Astrocyte (in vitro differentiated cells and primary cell): ENCODE measurements at regions not wholly inside any gene's neighbourhood (a gene's known extent, or its start where the extent isn't known, plus 50 kb on each side); places are given as distances from the start of the nearest gene placed in this dataset.

Experiments used
- DNase-seq: peaks from one replicate; pipeline ENCODE4 v3.0.0-alpha.2; 2010; ENCODE audit warnings: low read depth
- FAIRE-seq: peaks from 2 replicates; lab custom pipeline; 2011; peaks lifted over from hg19 to GRCh38; lab: Jason Lieb, UNC
- H2AFZ ChIP-seq: 2 replicates; pipeline ENCODE4 v1.6.0; 2012; ENCODE audit warnings: low read depth, low read length, inconsistent platforms
- H3K27ac ChIP-seq: 2 replicates; pipeline ENCODE4 v1.5.1; 2011; ENCODE audit warnings: low read depth, low read length, inconsistent platforms
- H3K27me3 ChIP-seq: 2 replicates; pipeline ENCODE4 v1.6.0; 2011; ENCODE audit warnings: low read length, inconsistent platforms; ENCODE audit not compliant: insufficient read depth
- H3K36me3 ChIP-seq: 2 replicates; pipeline ENCODE4 v1.5.1; 2011; ENCODE audit warnings: low read length, inconsistent platforms; ENCODE audit not compliant: insufficient read depth
- H3K4me1 ChIP-seq: 2 replicates; pipeline ENCODE4 v1.5.1; 2011; ENCODE audit warnings: low read length, inconsistent platforms; ENCODE audit not compliant: insufficient read depth
- H3K4me2 ChIP-seq: 2 replicates; pipeline ENCODE4 v1.6.0; 2012; ENCODE audit warnings: low read length, inconsistent platforms
- H3K4me3 ChIP-seq: 2 replicates; pipeline ENCODE4 v1.5.1; 2011; ENCODE audit warnings: low read depth, mild to moderate bottlenecking, low read length, inconsistent platforms; ENCODE audit not compliant: insufficient read depth
- H3K79me2 ChIP-seq: 2 replicates; pipeline ENCODE4 v1.6.0; 2012; ENCODE audit warnings: mild to moderate bottlenecking, low read length, inconsistent platforms; ENCODE audit not compliant: insufficient read depth
- H3K9ac ChIP-seq: 2 replicates; pipeline ENCODE4 v1.6.0; 2012; ENCODE audit warnings: mild to moderate bottlenecking, low read length, inconsistent platforms
- H3K9me3 ChIP-seq: 2 replicates; pipeline ENCODE4 v1.5.1; 2012; ENCODE audit warnings: low read depth, mild to moderate bottlenecking, low read length, inconsistent platforms; ENCODE audit not compliant: insufficient read depth
- H4K20me1 ChIP-seq: 2 replicates; pipeline ENCODE4 v1.6.0; 2012; ENCODE audit warnings: low read length, inconsistent platforms; ENCODE audit not compliant: insufficient read depth
- H3K27ac Mint-ChIP-seq: one replicate; pipeline ENCODE4 v1.8.0; 2021; ENCODE audit warnings: mild to moderate bottlenecking, mixed read lengths; ENCODE audit not compliant: unreplicated experiment
- H3K27me3 Mint-ChIP-seq: one replicate; pipeline ENCODE4 v1.8.0; 2021; ENCODE audit warnings: low read depth, mixed read lengths; ENCODE audit not compliant: unreplicated experiment
- H3K36me3 Mint-ChIP-seq: one replicate; pipeline ENCODE4 v1.8.0; 2021; ENCODE audit warnings: low read depth, mixed read lengths; ENCODE audit not compliant: unreplicated experiment
- H3K4me1 Mint-ChIP-seq: one replicate; pipeline ENCODE4 v1.8.0; 2021; ENCODE audit warnings: low read depth, mixed read lengths; ENCODE audit not compliant: unreplicated experiment
- H3K4me3 Mint-ChIP-seq: one replicate; pipeline ENCODE4 v1.8.0; 2021; ENCODE audit warnings: mild to moderate bottlenecking, moderate library complexity, mixed read lengths; ENCODE audit not compliant: unreplicated experiment
- H3K9me3 Mint-ChIP-seq: one replicate; pipeline ENCODE4 v1.8.0; 2021; ENCODE audit warnings: mild to moderate bottlenecking, mixed read lengths; ENCODE audit not compliant: unreplicated experiment
- EZH2 ChIP-seq: IDR thresholded peaks from 2 replicates; pipeline ENCODE4 v1.6.1; 2012; ENCODE audit warnings: mild to moderate bottlenecking, low read length, inconsistent platforms; ENCODE audit not compliant: insufficient read depth
- TF ChIP-seq, protein P1 (sequence below): IDR thresholded peaks from 2 replicates; pipeline ENCODE4 v1.5.1; 2011; ENCODE audit warnings: low read depth, mild to moderate bottlenecking, inconsistent platforms, low read length, moderate library complexity; ENCODE audit not compliant: insufficient read depth

- Mint-ChIP-seq H3K4me1 (peaks cover 10% of the 10 kb centered on the region), H3K36me3 (no peaks in the 10 kb centered on the region), H3K9me3 (no peaks in the 10 kb centered on the region), H3K27me3 (no peaks in the 10 kb centered on the region), H3K27ac (peak overlapping the region; percentile 13), H3K4me3 (no peak overlapping the region)
- no peak for TF ChIP-seq EZH2
- TF ChIP-seq, protein P1, sequence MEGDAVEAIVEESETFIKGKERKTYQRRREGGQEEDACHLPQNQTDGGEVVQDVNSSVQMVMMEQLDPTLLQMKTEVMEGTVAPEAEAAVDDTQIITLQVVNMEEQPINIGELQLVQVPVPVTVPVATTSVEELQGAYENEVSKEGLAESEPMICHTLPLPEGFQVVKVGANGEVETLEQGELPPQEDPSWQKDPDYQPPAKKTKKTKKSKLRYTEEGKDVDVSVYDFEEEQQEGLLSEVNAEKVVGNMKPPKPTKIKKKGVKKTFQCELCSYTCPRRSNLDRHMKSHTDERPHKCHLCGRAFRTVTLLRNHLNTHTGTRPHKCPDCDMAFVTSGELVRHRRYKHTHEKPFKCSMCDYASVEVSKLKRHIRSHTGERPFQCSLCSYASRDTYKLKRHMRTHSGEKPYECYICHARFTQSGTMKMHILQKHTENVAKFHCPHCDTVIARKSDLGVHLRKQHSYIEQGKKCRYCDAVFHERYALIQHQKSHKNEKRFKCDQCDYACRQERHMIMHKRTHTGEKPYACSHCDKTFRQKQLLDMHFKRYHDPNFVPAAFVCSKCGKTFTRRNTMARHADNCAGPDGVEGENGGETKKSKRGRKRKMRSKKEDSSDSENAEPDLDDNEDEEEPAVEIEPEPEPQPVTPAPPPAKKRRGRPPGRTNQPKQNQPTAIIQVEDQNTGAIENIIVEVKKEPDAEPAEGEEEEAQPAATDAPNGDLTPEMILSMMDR = no peak
- Histone ChIP-seq H4K20me1 (no peaks in the 10 kb centered on the region), H3K4me2 (peak overlapping the region; percentile 28), H3K9me3 (no peaks in the 10 kb centered on the region), H3K27ac (no peak overlapping the region), H3K36me3 (no peaks in the 10 kb centered on the region), H3K4me3 (no peak overlapping the region), H3K79me2 (no peaks in the 10 kb centered on the region), H3K4me1 (no peaks in the 10 kb centered on the region), H3K27me3 (no peaks in the 10 kb centered on the region), H2AFZ (no peak overlapping the region), H3K9ac (no peak overlapping the region)
- FAIRE-seq (no peak), DNase-seq (peak; percentile 59)
Measured at GRCh38 chr18:53991805-53992204, 232.7 kb downstream of the MBD2 start.

DNA sequence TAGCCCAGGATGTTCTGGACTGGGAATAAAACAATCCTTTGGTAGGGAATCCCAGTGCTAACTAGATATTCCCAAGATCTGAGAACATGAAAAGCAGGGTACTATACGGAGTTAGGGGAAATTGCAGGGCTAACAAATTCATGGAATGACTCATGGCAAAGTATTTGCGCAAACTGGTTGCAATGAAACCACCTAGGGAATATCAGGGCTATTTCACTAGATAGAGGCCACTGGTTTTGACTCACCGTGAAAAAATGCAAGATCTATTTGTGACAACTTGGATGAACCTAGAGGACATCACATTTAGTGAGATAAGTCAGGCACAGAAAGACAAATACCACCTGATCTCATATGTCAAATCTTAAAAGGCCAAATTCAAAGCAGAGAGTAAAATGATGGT lies 233.3 kb downstream of the MBD2 start:
- H3K36me3 Mint-ChIP-seq = no peaks in the 10 kb centered on the region
- no peaks in the 10 kb centered on the region for H3K79me2 ChIP-seq
- H3K27ac Mint-ChIP-seq = peak overlapping the region; percentile 13
- FAIRE-seq = no peak
- H3K27me3 Mint-ChIP-seq = no peaks in the 10 kb centered on the region
- H4K20me1 ChIP-seq = no peaks in the 10 kb centered on the region
- peak; percentile 82 for DNase-seq
- no peak overlapping the region for H3K27ac ChIP-seq
- TF ChIP-seq, protein P1 = no peak
- no peak for TF ChIP-seq EZH2
- no peaks in the 10 kb centered on the region for H3K36me3 ChIP-seq
- H3K4me3 ChIP-seq = no peak overlapping the region
- peak overlapping the region; percentile 28 for H3K4me2 ChIP-seq
- H3K4me1 Mint-ChIP-seq = peaks cover 10% of the 10 kb centered on the region
- H3K9me3 Mint-ChIP-seq = no peaks in the 10 kb centered on the region
- H3K9me3 ChIP-seq = no peaks in the 10 kb centered on the region
- no peak overlapping the region for H3K4me3 Mint-ChIP-seq
- no peaks in the 10 kb centered on the region for H3K4me1 ChIP-seq
- no peak overlapping the region for H2AFZ ChIP-seq
- H3K27me3 ChIP-seq = no peaks in the 10 kb centered on the region
- no peak overlapping the region for H3K9ac ChIP-seq

GRCh38 chr18:53990485-53990884 lies 234.0 kb downstream of the MBD2 start:
- Histone ChIP-seq H3K4me1 (no peaks in the 10 kb centered on the region), H3K4me2 (no peak overlapping the region), H3K36me3 (no peaks in the 10 kb centered on the region), H3K79me2 (no peaks in the 10 kb centered on the region), H3K9ac (no peak overlapping the region), H3K9me3 (no peaks in the 10 kb centered on the region), H3K27ac (no peak overlapping the region), H4K20me1 (no peaks in the 10 kb centered on the region), H3K27me3 (no peaks in the 10 kb centered on the region), H2AFZ (no peak overlapping the region), H3K4me3 (no peak overlapping the region)
- no peak for DNase-seq
- Mint-ChIP-seq H3K27ac (peak overlapping the region; percentile 67), H3K9me3 (no peaks in the 10 kb centered on the region), H3K36me3 (no peaks in the 10 kb centered on the region), H3K27me3 (no peaks in the 10 kb centered on the region), H3K4me1 (peaks cover 10% of the 10 kb centered on the region), H3K4me3 (no peak overlapping the region)
- TF ChIP-seq, protein P1 = no peak
- no peak for TF ChIP-seq EZH2
- no peak for FAIRE-seq
